Fibroblast of mammary gland (primary cell): ENCODE measurements at regions not wholly inside any gene's neighbourhood (a gene's known extent, or its start where the extent isn't known, plus 50 kb on each side); places are given as distances from the start of the nearest gene placed in this dataset.
A peak's percentile ranks its signal among the peaks of the same experiment; 100 is the strongest.

Experiments
- DNase-seq: peaks from one replicate; pipeline ENCODE4 v3.0.0-alpha.2; 2010; ENCODE audit warnings: low read depth
- H3K4me3 ChIP-seq: 2 replicates; pipeline ENCODE4 v1.5.1; 2011; ENCODE audit warnings: low read depth, mild to moderate bottlenecking, low read length, moderate library complexity; ENCODE audit not compliant: control insufficient read depth
- CTCF ChIP-seq: conservative IDR thresholded peaks from 2 replicates; pipeline ENCODE4 v1.5.1; 2011; ENCODE audit warnings: low read depth, low read length, inconsistent platforms; ENCODE audit not compliant: control insufficient read depth, insufficient read depth

GRCh38 chr3:20652231-20652986 is 466.4 kb upstream of the SGO1 start:
- no peak for TF ChIP-seq CTCF
- DNase-seq = no peak
- H3K4me3 ChIP-seq = no peak overlapping the region

- TF ChIP-seq CTCF = no peak
- no peak overlapping the region for H3K4me3 ChIP-seq
- peak; percentile 85 for DNase-seq
These were observed 462.9 kb upstream of the SGO1 start for GRCh38 chr3:20648921-20649381.

- DNase-seq = peak; percentile 91
- H3K4me3 ChIP-seq = no peak overlapping the region
- TF ChIP-seq CTCF = no peak
These were observed 462.3 kb upstream of the SGO1 start for GRCh38 chr3:20648294-20648693.

GRCh38 chr3:20646425-20646824 is 460.4 kb upstream of the SGO1 start:
- no peak for TF ChIP-seq CTCF
- no peak overlapping the region for H3K4me3 ChIP-seq
- DNase-seq = peak; percentile 47

- H3K4me3 ChIP-seq = no peak overlapping the region
- DNase-seq = no peak
- TF ChIP-seq CTCF = no peak
These were observed 459.3 kb upstream of the SGO1 start for GRCh38 chr3:20645340-20645739.

- DNase-seq = peak; percentile 25
- TF ChIP-seq CTCF = no peak
- no peak overlapping the region for H3K4me3 ChIP-seq
These were observed 451.7 kb upstream of the SGO1 start for GRCh38 chr3:20637729-20638128.
